Naive thymus-derived CD8-positive, alpha-beta T cell (primary cell): ENCODE measurements at regions not wholly inside any gene's neighbourhood (a gene's known extent, or its start where the extent isn't known, plus 50 kb on each side); places are given as distances from the start of the nearest gene placed in this dataset.

Experiments
- ATAC-seq, 2 donors: fragments of 150-1000 bp; cut with Tn5 transposase in 1 of 2; sonication (Bioruptor Pico), chemical (Tn5 transposase) in 1 of 2; 1 replicate in 1 of 2; 2 replicates in 1 of 2; pipeline ENCODE4 v1.10.0; 2021; ENCODE audit warnings: mild to moderate bottlenecking in 2 of 2, moderate library complexity in 2 of 2
- POLR2A ChIA-PET: fragments of 350-600 bp; sonication (Branson Sonifier 250); formaldehyde crosslinking; loops from one replicate; lab custom pipeline; 2021; ENCODE audit warnings: antibody characterized with exemption; lab: Charles Lee
- DNase-seq, 10 donors: peaks; one replicate each; pipeline versions ENCODE4 v3.0.0 to v3.0.0-alpha.2; 2020 to 2022
- H3K27ac Mint-ChIP-seq, 10 donors: one replicate each; pipeline ENCODE4 v1.8.0; 2020 to 2022; ENCODE audit warnings: mild to moderate bottlenecking in 10 of 10, mixed read lengths in 10 of 10, moderate library complexity in 4 of 10, inconsistent platforms in 1 of 10
- H3K27me3 Mint-ChIP-seq, 5 donors: one replicate each; pipeline ENCODE4 v1.8.0; 2021 to 2022; ENCODE audit warnings: mixed read lengths in 5 of 5
- H3K36me3 Mint-ChIP-seq, 3 donors: one replicate each; pipeline ENCODE4 v1.8.0; 2020 to 2022; ENCODE audit warnings: mixed read lengths in 3 of 3, mild to moderate bottlenecking in 2 of 3, inconsistent platforms in 1 of 3
- H3K4me1 Mint-ChIP-seq, 4 donors: one replicate each; pipeline ENCODE4 v1.8.0; 2021 to 2022; ENCODE audit warnings: mixed read lengths in 4 of 4
- H3K4me3 Mint-ChIP-seq, 10 donors: one replicate each; pipeline ENCODE4 v1.8.0; 2020 to 2022; ENCODE audit warnings: mild to moderate bottlenecking in 10 of 10, mixed read lengths in 10 of 10, moderate library complexity in 6 of 10, inconsistent platforms in 1 of 10
- H3K9me3 Mint-ChIP-seq, 9 donors: one replicate each; pipeline ENCODE4 v1.8.0; 2020 to 2022; ENCODE audit warnings: mixed read lengths in 9 of 9, mild to moderate bottlenecking in 3 of 9, inconsistent platforms in 1 of 9, moderate library complexity in 1 of 9

GRCh38 chr18:54100920-54101470, 123.5 kb downstream of the MBD2 start:
- peaks cover 0 to 13% (median 4%) of the 10 kb centered on the region in 3 donors for H3K36me3 Mint-ChIP-seq
- H3K4me3 Mint-ChIP-seq: no peak overlapping the region
- H3K27ac Mint-ChIP-seq: no peak overlapping the region
- no peak for ATAC-seq
- H3K27me3 Mint-ChIP-seq: peaks cover 0 to 18% (median 6%) of the 10 kb centered on the region in 5 donors
- POLR2A ChIA-PET: no interaction called here
- peaks cover 0 to 29% (median 10%) of the 10 kb centered on the region in 9 donors for H3K9me3 Mint-ChIP-seq
- peaks cover 0 to 2% (median 0%) of the 10 kb centered on the region in 4 donors for H3K4me1 Mint-ChIP-seq
- no peak for DNase-seq

GRCh38 chr18:54100466-54100865, 124.0 kb downstream of the MBD2 start:
- no peak overlapping the region for H3K27ac Mint-ChIP-seq
- H3K9me3 Mint-ChIP-seq: peaks cover 0 to 29% (median 10%) of the 10 kb centered on the region in 9 donors
- no peak overlapping the region for H3K4me3 Mint-ChIP-seq
- peaks cover 0 to 2% (median 0%) of the 10 kb centered on the region in 4 donors for H3K4me1 Mint-ChIP-seq
- DNase-seq: no peak
- POLR2A ChIA-PET: no interaction called here
- peaks cover 2 to 18% (median 6%) of the 10 kb centered on the region in 5 donors for H3K27me3 Mint-ChIP-seq
- ATAC-seq: no peak
- peaks cover 0 to 13% (median 4%) of the 10 kb centered on the region in 3 donors for H3K36me3 Mint-ChIP-seq

- no peak for DNase-seq
- Mint-ChIP-seq H3K27ac (no peak overlapping the region), H3K27me3 (peaks cover 2 to 8% (median 5%) of the 10 kb centered on the region in 5 donors), H3K9me3 (peaks cover 0 to 23% (median 7%) of the 10 kb centered on the region in 9 donors), H3K36me3 (peaks cover 0 to 13% (median 4%) of the 10 kb centered on the region in 3 donors), H3K4me3 (no peak overlapping the region), H3K4me1 (peaks cover 0 to 2% (median 0%) of the 10 kb centered on the region in 4 donors)
- no peak for ATAC-seq
- POLR2A ChIA-PET: no interaction called here
These were observed 130.0 kb downstream of the MBD2 start for GRCh38 chr18:54094474-54094873.

DNA sequence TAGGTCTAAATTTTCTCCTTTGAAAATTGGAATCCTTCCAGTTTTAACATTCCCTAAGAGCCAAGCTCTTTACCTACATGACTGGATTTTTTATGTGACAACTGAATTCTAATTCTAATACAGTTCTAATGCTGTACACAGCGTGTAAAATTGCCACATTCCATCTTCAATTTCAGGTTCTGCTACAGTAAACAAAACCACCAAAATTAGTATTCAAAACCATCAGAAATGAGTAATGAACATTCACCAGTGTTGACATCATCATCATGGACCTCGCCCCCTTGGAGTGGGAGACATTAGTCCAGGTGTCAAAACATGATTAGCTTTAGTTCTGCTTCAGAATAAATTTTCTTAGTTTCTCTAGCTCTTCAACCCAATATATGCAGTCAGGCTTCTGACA, 133.6 kb downstream of the MBD2 start:
- Mint-ChIP-seq H3K4me1 (peaks cover 0 to 14% (median 9%) of the 10 kb centered on the region in 4 donors), H3K36me3 (no peaks in the 10 kb centered on the region), H3K4me3 (no peak overlapping the region), H3K9me3 (peaks cover 0 to 6% (median 0%) of the 10 kb centered on the region in 9 donors), H3K27ac (no peak overlapping the region), H3K27me3 (peaks cover 0 to 10% (median 0%) of the 10 kb centered on the region in 5 donors)
- ATAC-seq (no peak), DNase-seq (no peak)
- POLR2A ChIA-PET: no interaction called here

DNA sequence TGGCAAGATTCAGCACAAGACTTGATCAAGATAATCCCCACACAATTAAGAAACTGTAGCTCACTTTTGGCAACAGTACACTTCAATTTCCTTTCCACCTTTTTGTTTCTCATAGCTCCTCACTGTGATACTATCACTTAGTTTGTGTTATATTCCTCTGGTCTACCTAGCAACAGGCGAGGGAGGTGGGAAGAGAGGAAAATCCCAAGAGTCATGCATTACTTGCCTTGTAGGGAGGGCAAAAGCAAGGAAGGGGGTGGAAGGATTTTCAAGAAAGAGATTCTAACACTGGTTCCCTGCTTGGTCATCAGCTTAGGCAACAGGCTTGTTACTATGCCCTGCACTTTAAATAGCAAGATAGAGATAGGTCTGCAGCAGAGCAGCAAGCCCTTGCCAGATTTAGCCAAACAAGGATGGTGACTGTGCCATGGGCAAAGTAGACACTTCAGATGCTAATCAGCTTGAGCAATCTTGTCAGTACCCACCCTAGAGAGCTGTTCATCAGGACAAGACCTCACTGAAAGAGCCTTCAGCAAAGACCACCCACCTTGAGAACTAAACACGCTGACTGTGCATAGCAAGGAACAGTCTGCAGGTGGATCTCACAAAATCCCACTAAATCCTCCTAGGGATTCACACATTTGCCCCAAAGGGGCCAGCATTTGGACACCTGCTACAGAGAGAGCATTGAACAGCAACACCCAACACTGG, 134.6 kb downstream of the MBD2 start:
- Mint-ChIP-seq H3K9me3 (peaks cover 0 to 6% (median 0%) of the 10 kb centered on the region in 9 donors), H3K27ac (no peak overlapping the region), H3K36me3 (no peaks in the 10 kb centered on the region), H3K27me3 (peaks cover 0 to 10% (median 0%) of the 10 kb centered on the region in 5 donors), H3K4me1 (peaks cover 0 to 14% (median 9%) of the 10 kb centered on the region in 4 donors), H3K4me3 (no peak overlapping the region)
- ATAC-seq (no peak), DNase-seq (no peak)
- POLR2A ChIA-PET: no interaction called here

GRCh38 chr18:54086863-54087262, 137.6 kb downstream of the MBD2 start:
- Mint-ChIP-seq H3K4me1 (peaks cover 0 to 14% (median 9%) of the 10 kb centered on the region in 4 donors), H3K4me3 (no peak overlapping the region), H3K27me3 (peaks cover 0 to 19% (median 3%) of the 10 kb centered on the region in 5 donors), H3K27ac (peak overlapping the region in 2 of 10 donors; percentile 26 to 29), H3K36me3 (peaks cover 0 to 14% (median 2%) of the 10 kb centered on the region in 3 donors), H3K9me3 (peaks cover 4 to 28% (median 11%) of the 10 kb centered on the region in 9 donors)
- ATAC-seq: no peak
- POLR2A ChIA-PET: no interaction called here
- DNase-seq: no peak

DNA sequence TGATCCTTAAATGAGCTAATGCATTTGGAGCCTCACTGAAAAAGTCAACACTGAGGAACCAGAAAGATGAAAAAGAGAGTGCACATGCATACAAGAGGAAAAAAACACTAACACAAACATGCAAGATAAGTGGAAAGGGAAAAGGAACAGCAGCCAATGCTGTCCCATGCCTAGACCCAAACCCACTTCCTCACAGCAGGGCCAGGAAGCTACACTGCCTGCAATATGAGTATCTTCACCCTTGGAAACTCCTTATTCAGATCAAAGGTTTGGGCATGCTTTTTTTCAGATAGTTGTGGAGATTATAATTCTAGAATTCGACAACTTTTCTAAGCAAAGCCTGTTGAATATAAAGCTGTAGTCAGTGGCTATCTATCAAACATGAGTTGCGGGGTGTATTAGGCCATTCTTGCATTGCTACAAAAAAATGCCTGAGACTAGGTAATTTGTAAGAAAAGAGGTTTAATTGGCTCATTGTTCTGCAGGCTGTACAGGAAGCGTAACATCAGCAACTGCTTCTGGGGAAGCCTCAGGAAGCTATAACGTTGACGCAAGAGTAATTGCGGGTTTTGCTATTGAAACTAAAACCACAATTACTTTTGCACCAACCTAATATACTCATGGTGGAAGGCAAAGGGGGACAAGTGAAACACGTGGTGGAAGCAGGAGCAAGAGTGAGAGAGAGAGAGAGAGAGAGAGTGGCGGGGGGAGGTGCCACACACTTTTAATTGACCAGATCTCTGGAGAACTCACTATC, 138.2 kb downstream of the MBD2 start:
- DNase-seq: peak in 1 of 10 donors; percentile 14
- H3K4me1 Mint-ChIP-seq: peaks cover 0 to 14% (median 9%) of the 10 kb centered on the region in 4 donors
- H3K9me3 Mint-ChIP-seq: peaks cover 4 to 30% (median 11%) of the 10 kb centered on the region in 9 donors
- peaks cover 0 to 18% (median 2%) of the 10 kb centered on the region in 3 donors for H3K36me3 Mint-ChIP-seq
- H3K27me3 Mint-ChIP-seq: peaks cover under 1 to 24% (median 3%) of the 10 kb centered on the region in 5 donors
- POLR2A ChIA-PET: no interaction called here
- ATAC-seq: no peak
- peak overlapping the region in 3 of 10 donors; percentile 16 to 29 (median 26) for H3K27ac Mint-ChIP-seq
- peak overlapping the region in 2 of 10 donors; percentile 25 to 46 for H3K4me3 Mint-ChIP-seq

- Mint-ChIP-seq H3K4me3 (no peak overlapping the region), H3K27me3 (peaks cover 3 to 16% (median 11%) of the 10 kb centered on the region in 5 donors), H3K9me3 (peaks cover 4 to 29% (median 10%) of the 10 kb centered on the region in 9 donors), H3K36me3 (peaks cover 0 to 18% (median 2%) of the 10 kb centered on the region in 3 donors), H3K27ac (no peak overlapping the region), H3K4me1 (peaks cover 0 to under 1% (median under 1%) of the 10 kb centered on the region in 4 donors)
- POLR2A ChIA-PET: no interaction called here
- ATAC-seq: no peak
- DNase-seq: no peak
These were observed 143.6 kb downstream of the MBD2 start for GRCh38 chr18:54080858-54081257.

GRCh38 chr18:54076166-54076565, 148.3 kb downstream of the MBD2 start:
- POLR2A ChIA-PET: no interaction called here
- no peak overlapping the region for H3K4me3 Mint-ChIP-seq
- H3K4me1 Mint-ChIP-seq: no peaks in the 10 kb centered on the region
- no peaks in the 10 kb centered on the region for H3K9me3 Mint-ChIP-seq
- H3K36me3 Mint-ChIP-seq: no peaks in the 10 kb centered on the region
- DNase-seq: no peak
- ATAC-seq: no peak
- peaks cover under 1 to 11% (median 4%) of the 10 kb centered on the region in 5 donors for H3K27me3 Mint-ChIP-seq
- no peak overlapping the region for H3K27ac Mint-ChIP-seq

DNA sequence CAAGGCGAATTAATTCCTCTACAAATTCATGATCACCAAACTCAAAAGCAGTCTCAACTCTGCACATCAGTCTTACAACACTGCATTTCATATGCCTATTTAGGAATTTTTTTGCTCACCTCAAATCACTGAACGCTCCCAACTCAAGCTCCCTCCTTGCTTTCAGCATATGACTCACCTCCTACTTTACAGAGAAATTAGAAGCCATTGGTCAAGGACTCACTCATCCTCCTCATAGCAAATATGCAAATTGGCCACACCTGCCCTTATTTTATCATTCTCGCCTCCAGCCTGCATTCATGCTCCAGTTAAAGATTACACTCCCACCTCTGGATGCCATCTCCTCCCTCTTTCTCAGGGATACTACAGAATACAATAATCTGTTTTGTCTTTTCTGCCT, 148.8 kb downstream of the MBD2 start:
- no peak overlapping the region for H3K27ac Mint-ChIP-seq
- peaks cover 0 to 11% (median 4%) of the 10 kb centered on the region in 5 donors for H3K27me3 Mint-ChIP-seq
- ATAC-seq (no peak), DNase-seq (no peak)
- no peak overlapping the region for H3K4me3 Mint-ChIP-seq
- H3K9me3 Mint-ChIP-seq: no peaks in the 10 kb centered on the region
- no peaks in the 10 kb centered on the region for H3K4me1 Mint-ChIP-seq
- POLR2A ChIA-PET: no interaction called here
- no peaks in the 10 kb centered on the region for H3K36me3 Mint-ChIP-seq

DNA sequence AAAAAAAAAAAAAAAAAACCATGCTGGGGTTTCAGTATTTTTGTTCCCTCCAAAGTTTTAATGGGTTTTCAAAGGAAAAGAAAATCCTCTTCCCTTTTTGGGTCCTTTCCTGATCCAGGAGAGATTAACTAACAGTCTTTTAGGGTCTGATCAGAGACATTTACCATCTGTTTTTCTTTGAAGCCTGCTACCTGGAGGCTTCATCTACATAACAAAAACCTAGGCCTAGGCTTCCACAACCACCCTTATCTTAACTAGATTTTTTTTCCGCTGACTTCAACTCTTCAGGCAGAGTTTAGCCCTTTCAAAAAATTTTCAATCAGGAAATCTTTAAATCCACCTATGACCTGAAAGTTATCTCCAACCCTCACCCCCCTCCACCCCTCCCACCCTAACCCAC, 154.7 kb downstream of the MBD2 start:
- Mint-ChIP-seq H3K27me3 (peaks cover 0 to 2% (median 0%) of the 10 kb centered on the region in 5 donors), H3K4me1 (no peaks in the 10 kb centered on the region), H3K27ac (no peak overlapping the region), H3K36me3 (no peaks in the 10 kb centered on the region), H3K4me3 (no peak overlapping the region), H3K9me3 (peaks cover 0 to 3% (median 0%) of the 10 kb centered on the region in 9 donors)
- DNase-seq (no peak), ATAC-seq (no peak)
- POLR2A ChIA-PET: no interaction called here

GRCh38 chr18:54060343-54061005, 164.0 kb downstream of the MBD2 start:
- peaks cover 0 to 11% (median 0%) of the 10 kb centered on the region in 9 donors for H3K9me3 Mint-ChIP-seq
- no peak for ATAC-seq
- POLR2A ChIA-PET: no interaction called here
- no peaks in the 10 kb centered on the region for H3K36me3 Mint-ChIP-seq
- peaks cover 6 to 45% (median 23%) of the 10 kb centered on the region in 5 donors for H3K27me3 Mint-ChIP-seq
- no peak overlapping the region for H3K27ac Mint-ChIP-seq
- H3K4me3 Mint-ChIP-seq: no peak overlapping the region
- no peak for DNase-seq
- H3K4me1 Mint-ChIP-seq: no peaks in the 10 kb centered on the region
